SK-N-MC (cell line): ENCODE measurements at regions not wholly inside any gene's neighbourhood (a gene's known extent, or its start where the extent isn't known, plus 50 kb on each side); places are given as distances from the start of the nearest gene placed in this dataset.

Source experiments
- EZH2 ChIP-seq: fragments of 200-600 bp; sonication (generic); IDR thresholded peaks from one replicate; pipeline ENCODE4 v1.6.1; 2017; ENCODE audit warnings: antibody characterized with exemption
- POLR2AphosphoS5 ChIP-seq: IDR thresholded peaks from 2 replicates; pipeline ENCODE4 v1.6.1; 2012; ENCODE audit warnings: mild to moderate bottlenecking, low read depth, low read length, borderline replicate concordance

DNA sequence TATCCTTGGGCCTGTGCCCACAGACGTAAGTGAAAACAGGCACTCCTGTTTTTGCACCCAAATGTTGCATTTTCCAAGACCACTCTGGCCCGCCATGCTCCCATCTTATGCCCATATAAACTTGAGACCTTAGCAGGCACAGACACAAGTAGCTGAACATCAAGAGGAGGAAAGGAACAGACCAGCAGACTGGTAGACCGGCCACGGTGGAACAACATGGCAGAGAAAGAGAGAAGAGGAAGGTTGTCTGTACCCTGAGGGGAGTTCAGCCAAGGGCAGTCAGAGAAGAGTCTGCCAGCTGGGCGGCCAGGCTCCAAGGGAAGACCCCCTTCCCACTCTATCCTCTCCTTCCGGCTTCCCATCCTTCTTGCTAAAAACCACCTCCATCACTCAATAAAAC lies 85.3 kb downstream of the GPR37 start:
- TF ChIP-seq POLR2AphosphoS5 (no peak), EZH2 (no peak)
